ENCODE measurements at regions not wholly inside any gene's neighbourhood (a gene's known extent, or its start where the extent isn't known, plus 50 kb on each side); places are given as distances from the start of the nearest gene placed in this dataset.

- H3K4me3 ChIP-seq (ENCODE audit: low read depth, low read length) = no peak overlapping the region
- TF ChIP-seq CTCF (IDR thresholded peaks at IDR 0.05; ENCODE audit: insufficient read depth, low read length, poor library complexity, severe bottlenecking) = no peak
- H3K36me3 ChIP-seq (ENCODE audit: control insufficient read depth, insufficient read depth, low read length) = no peaks in the 10 kb centered on the region
- no peak for DNase-seq (ENCODE audit: low read depth)
- no peaks in the 10 kb centered on the region for H3K27me3 ChIP-seq (ENCODE audit: control insufficient read depth, insufficient read depth, low read length)
Measured at GRCh38 chr6:154572556-154572955, 62.1 kb upstream of the CNKSR3 start.

GRCh38 chr6:154578004-154578559 is 67.6 kb upstream of the CNKSR3 start:
- no peak overlapping the region for H3K4me3 ChIP-seq (ENCODE audit: low read depth, low read length)
- no peaks in the 10 kb centered on the region for H3K27me3 ChIP-seq (ENCODE audit: control insufficient read depth, insufficient read depth, low read length)
- no peak for TF ChIP-seq CTCF (IDR thresholded peaks at IDR 0.05; ENCODE audit: insufficient read depth, low read length, poor library complexity, severe bottlenecking)
- no peaks in the 10 kb centered on the region for H3K36me3 ChIP-seq (ENCODE audit: control insufficient read depth, insufficient read depth, low read length)
- no peak for DNase-seq (ENCODE audit: low read depth)

- H3K27me3 ChIP-seq (ENCODE audit: control insufficient read depth, insufficient read depth, low read length) = no peaks in the 10 kb centered on the region
- no peak for TF ChIP-seq CTCF (IDR thresholded peaks at IDR 0.05; ENCODE audit: insufficient read depth, low read length, poor library complexity, severe bottlenecking)
- no peak for DNase-seq (ENCODE audit: low read depth)
Measured at GRCh38 chr6:154579046-154579445, 68.6 kb upstream of the CNKSR3 start.

DNA sequence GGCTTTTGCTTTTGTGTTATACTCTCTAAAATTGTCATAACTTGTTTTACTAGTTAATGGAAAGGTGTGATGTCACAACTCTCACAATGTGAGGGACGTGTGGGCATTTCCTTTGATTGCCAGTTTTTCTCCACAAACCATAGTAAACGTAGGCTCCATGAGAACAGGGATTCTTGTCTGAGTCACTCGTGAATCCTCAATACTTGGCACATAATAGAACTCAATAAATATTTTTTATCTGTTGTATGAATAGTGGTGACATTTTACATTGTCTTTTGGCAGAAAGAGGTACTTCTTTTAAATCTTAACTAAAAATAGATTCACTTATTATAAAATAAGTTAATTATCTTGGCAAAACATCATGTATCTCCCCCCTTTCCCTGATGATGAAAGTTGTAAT is 69.0 kb upstream of the CNKSR3 start:
- H3K36me3 ChIP-seq (ENCODE audit: control insufficient read depth, insufficient read depth, low read length) = no peaks in the 10 kb centered on the region
- no peak for DNase-seq (ENCODE audit: low read depth)

More at GRCh38 chr6:154579046-154579445, 68.6 kb upstream of the CNKSR3 start:
- no peaks in the 10 kb centered on the region for H3K36me3 ChIP-seq (ENCODE audit: control insufficient read depth, insufficient read depth, low read length)
- no peak overlapping the region for H3K4me3 ChIP-seq (ENCODE audit: low read depth, low read length)

GRCh38 chr6:154580397-154581135 is 70.1 kb upstream of the CNKSR3 start:
- TF ChIP-seq CTCF (IDR thresholded peaks at IDR 0.05; ENCODE audit: insufficient read depth, low read length, poor library complexity, severe bottlenecking) = no peak
- Histone ChIP-seq H3K27me3 (ENCODE audit: control insufficient read depth, insufficient read depth, low read length) (no peaks in the 10 kb centered on the region), H3K4me3 (ENCODE audit: low read depth, low read length) (no peak overlapping the region), H3K36me3 (ENCODE audit: control insufficient read depth, insufficient read depth, low read length) (no peaks in the 10 kb centered on the region)
- DNase-seq (ENCODE audit: low read depth) = no peak

More for the DNA sequence above, 69.0 kb upstream of the CNKSR3 start:
- H3K4me3 ChIP-seq (ENCODE audit: low read depth, low read length) = no peak overlapping the region
- no peaks in the 10 kb centered on the region for H3K27me3 ChIP-seq (ENCODE audit: control insufficient read depth, insufficient read depth, low read length)
- TF ChIP-seq CTCF (IDR thresholded peaks at IDR 0.05; ENCODE audit: insufficient read depth, low read length, poor library complexity, severe bottlenecking) = no peak

GRCh38 chr6:154582696-154583095 is 72.2 kb upstream of the CNKSR3 start:
- no peak for DNase-seq (ENCODE audit: low read depth)

More at GRCh38 chr6:154582696-154583095, 72.2 kb upstream of the CNKSR3 start:
- Histone ChIP-seq H3K4me3 (ENCODE audit: low read depth, low read length) (no peak overlapping the region), H3K27me3 (ENCODE audit: control insufficient read depth, insufficient read depth, low read length) (no peaks in the 10 kb centered on the region), H3K36me3 (ENCODE audit: control insufficient read depth, insufficient read depth, low read length) (no peaks in the 10 kb centered on the region)
- TF ChIP-seq CTCF (IDR thresholded peaks at IDR 0.05; ENCODE audit: insufficient read depth, low read length, poor library complexity, severe bottlenecking) = no peak
